ENCODE measurements at regions not wholly inside any gene's neighbourhood (a gene's known extent, or its start where the extent isn't known, plus 50 kb on each side); places are given as distances from the start of the nearest gene placed in this dataset.
"Not testable (repeated sequence)": the region's sequence is repeated elsewhere in the genome, so short reads cannot be mapped to it uniquely, and the experiment has no call there.

GRCh38 chr2:103396152-103396551 is 634.3 kb downstream of the TMEM182 start:
- DNase-seq = no peak

- DNase-seq = no peak
Measured at GRCh38 chr2:103401621-103402020, 639.8 kb downstream of the TMEM182 start.

DNA sequence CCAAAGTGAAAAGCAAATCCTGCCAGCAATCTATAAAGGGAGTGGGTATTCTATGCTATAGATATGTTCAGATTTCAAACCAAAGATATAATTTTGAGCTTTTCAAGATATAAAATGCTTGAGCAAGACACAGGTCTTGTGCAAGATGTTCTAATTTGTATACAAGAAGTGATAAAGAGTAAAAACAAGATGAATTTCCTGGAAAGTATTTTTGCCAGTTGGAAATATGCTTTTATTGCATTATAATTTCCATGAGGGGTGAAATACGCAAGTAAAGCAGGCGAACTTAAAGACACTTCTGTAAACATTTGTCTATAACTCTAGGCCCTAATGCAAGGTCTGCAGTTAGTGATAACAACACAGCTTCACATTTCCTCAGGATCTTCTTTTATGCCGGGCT is 640.5 kb downstream of the TMEM182 start:
- no peak for DNase-seq

DNA sequence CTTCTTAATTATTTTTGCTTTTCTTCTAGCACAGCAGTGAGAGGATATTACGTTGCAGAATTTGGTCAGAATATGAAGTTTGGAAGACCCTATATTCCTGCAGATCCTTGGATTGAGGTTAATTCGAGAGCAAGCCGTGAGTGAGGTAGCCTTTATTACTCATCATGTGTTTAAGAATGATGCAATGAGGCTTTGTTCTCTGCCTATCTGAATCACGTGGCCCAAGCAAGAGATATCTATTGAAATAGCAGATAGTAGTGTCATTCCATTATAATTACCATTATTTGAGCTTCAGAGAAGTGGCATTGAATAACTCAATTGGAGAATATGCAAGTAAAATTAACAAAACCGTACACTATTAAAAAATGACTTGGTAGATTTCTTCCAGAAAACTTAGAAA is 641.1 kb downstream of the TMEM182 start:
- no peak for DNase-seq

GRCh38 chr2:103403388-103403787 is 641.6 kb downstream of the TMEM182 start:
- not testable (repeated sequence) for DNase-seq

- DNase-seq = no peak
Measured at GRCh38 chr2:103410221-103410620, 648.4 kb downstream of the TMEM182 start.

GRCh38 chr2:103419506-103419905 is 657.7 kb downstream of the TMEM182 start:
- peak; percentile 36 for DNase-seq

DNA sequence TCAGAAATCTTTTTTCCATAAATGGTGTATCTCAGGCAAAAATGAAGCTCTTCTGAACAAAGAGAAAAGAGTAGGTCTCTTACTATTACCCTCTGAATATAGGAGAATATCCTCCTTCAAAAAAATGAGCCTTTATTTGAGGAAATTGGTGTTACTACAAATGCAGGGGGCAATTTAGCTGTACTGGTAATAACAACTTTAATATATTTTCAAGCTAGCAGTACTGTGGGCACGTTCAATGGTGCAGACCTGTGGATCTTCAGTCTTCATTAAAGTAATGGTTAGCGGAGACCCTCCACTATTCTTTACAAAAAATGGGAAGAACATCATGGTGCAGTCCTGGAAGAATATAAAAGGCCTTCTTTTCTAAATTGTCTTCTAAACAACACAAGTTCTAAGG is 661.3 kb downstream of the TMEM182 start:
- DNase-seq = no peak

DNA sequence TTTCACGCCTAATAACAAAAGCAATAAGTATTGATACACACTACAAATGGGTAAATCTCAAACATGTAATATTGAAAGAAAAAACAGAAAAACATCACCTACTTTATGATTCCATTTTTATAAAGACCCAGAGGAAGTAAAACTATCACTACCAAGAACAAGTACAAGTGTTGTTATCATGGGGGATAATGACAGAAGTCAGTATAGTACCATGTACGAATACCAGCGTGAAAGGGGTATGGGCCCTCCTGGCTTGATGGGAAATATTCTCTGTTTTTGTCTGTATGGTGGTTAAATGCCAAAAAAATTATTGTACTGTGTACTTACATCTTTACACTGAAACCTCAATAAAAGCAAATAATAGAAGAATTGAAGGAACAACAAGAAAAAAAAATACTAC is 665.7 kb downstream of the TMEM182 start:
- DNase-seq = no peak

DNA sequence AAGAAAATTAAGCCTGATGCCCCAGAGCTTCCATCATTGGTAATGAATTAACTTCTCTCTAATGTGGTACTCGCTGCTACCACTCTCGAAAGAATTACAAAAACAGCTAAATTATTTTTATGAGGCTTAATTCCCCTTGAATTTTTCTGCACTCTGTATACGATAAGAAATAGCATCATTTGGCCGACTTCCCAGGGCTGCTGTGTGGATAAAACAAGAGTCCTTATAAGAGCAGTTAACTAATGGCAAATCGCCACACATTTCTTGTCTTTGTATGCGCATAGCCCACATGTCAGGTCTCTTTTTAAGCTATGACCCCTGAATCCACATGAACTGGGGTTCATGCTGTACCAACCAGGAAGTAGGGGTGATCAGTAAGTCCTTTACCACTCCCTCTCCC is 668.4 kb downstream of the TMEM182 start:
- no peak for DNase-seq

- DNase-seq = no peak
Measured at GRCh38 chr2:103435010-103435409, 673.2 kb downstream of the TMEM182 start.

GRCh38 chr2:103437161-103437560 is 675.3 kb downstream of the TMEM182 start:
- DNase-seq = no peak

- DNase-seq = peak; percentile 92
Measured at GRCh38 chr2:103445347-103445746, 683.5 kb downstream of the TMEM182 start.

DNA sequence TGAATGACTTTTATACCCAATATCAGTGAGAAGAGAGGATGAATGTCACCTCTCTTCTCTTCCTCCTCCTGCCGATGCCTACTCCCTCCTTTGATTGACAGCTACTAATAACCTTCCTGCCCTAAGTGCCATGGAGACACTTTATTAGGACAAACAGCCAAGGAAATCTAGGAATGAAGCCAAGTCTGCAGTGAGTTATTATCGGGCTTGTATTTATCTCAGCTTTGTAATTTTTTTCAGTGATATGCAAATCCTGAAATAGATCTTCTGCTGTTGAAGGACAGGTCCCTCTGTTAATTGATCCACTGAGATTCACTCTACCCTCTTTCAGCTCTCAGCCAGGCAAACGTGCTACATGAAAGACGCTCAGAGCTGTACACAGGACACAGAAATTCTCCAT is 686.7 kb downstream of the TMEM182 start:
- peak; percentile 97 for DNase-seq

- no peak for DNase-seq
Measured at GRCh38 chr2:103451283-103451682, 689.5 kb downstream of the TMEM182 start.

DNA sequence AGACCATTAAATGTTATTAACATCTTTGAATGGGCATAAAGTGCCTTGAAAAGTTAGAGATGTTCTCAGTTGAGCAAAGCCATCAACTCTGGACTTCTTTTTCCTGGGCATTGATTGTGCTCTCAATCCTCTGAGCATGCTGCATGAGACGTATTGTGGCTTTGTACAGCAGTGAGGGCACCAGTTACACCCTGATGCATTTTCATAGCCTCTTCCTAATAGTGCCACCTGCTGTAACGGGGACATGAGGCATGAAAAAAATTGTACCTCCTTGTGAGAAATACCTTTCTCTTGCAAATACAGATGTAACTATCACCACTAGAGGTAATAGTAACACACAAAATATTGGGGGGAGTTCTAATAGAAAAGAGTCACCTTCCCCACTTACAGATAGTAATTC is 697.5 kb downstream of the TMEM182 start:
- peak; percentile 57 for DNase-seq

DNA sequence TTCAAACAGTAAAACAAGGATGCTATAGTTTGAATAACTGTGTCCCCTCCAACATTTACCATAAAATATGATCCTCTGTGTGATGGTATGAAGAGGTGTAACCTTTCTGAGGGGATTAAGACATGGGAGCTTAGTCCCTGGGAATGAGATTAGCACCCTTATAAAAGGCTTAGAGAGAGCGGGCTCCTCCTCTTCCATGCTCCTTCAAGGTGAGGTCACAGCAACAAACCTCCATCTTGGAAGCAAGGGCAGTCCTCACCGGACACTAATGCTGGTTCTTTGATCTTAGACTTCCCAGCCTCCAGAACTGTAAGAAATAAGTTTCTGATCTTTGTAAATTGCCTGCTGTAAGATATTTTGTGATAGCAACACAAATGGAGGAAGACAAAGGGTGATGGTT is 700.3 kb downstream of the TMEM182 start:
- DNase-seq = no peak

GRCh38 chr2:103462712-103463111 is 700.9 kb downstream of the TMEM182 start:
- DNase-seq = no peak

DNA sequence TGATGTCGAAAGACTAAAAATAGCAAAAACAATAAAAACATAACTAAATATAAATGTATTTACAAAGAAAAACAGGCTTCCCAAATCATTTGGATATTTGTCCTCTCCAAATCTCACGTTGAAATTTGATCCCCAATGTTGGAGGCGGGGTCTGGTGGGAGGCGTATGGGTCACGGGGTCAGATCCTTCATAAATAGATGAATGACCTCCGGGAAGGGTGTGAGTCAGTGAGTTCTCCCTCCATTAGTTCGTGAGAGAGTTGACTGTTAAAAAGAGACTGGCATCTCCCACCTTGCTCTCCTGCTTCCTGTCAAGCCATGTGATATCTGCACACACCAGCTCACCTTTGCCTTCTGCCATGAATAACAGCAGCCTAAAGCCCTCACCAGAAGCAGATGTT is 703.0 kb downstream of the TMEM182 start:
- no peak for DNase-seq

- no peak for DNase-seq
Measured at GRCh38 chr2:103469800-103470199, 708.0 kb downstream of the TMEM182 start.

DNA sequence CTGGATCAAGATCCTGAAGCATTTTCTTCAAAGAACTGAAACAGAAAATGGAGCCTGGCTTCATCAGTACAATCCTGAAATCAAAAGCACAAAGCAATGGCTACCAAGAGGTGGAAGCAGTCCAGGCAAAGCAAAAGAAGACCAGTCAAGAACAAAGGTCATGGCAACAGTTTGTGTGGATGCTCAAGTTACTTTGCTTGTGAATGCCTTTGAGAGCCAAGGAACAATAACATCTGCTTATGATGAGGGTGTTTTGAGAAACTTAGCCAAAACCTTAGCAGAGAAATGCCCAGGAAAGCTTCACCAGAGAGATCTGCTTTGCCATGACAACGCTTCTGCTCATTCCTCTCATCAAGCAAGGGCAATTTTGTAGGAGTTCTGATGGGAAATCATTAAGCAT is 723.1 kb downstream of the TMEM182 start:
- no peak for DNase-seq

DNA sequence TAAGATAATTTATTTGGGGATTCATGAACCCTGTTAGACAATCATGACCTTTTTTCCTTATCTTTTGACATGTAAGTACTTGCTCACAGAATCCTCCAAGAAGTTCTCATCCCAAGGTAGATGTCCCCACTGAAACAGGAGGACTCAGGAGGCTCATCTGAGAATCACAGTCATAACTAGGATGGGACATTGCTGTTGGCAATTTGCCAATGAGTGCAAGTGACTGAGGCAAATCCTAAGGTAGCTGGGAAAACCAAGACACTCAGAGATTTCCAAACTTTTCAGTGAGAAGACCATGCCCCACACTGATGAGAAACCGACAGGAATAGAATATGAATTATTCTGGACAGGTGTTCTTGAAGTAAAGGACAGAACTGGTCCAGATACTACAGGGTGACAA is 735.0 kb downstream of the TMEM182 start:
- DNase-seq = no peak

DNA sequence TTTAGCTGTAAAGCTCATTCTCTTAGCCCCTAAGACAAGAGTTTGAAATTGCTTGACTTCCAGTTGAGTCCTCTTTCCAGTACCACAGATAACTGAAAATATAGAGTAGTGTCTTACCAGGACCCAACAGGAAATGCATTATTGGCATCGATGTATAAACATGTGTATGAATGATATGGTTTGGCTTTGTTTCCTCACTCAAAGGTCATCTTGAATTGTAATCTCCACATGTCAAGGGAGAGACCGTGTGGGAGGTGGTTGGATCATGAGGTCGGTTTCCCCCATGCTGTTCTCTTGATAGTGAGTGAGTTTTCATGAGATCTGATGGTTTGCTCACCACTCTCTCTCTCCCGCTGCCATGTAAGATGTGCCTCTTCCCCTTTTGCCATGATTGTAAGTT is 745.0 kb downstream of the TMEM182 start:
- no peak for DNase-seq

GRCh38 chr2:103512442-103512841 is 750.6 kb downstream of the TMEM182 start:
- DNase-seq = no peak

DNA sequence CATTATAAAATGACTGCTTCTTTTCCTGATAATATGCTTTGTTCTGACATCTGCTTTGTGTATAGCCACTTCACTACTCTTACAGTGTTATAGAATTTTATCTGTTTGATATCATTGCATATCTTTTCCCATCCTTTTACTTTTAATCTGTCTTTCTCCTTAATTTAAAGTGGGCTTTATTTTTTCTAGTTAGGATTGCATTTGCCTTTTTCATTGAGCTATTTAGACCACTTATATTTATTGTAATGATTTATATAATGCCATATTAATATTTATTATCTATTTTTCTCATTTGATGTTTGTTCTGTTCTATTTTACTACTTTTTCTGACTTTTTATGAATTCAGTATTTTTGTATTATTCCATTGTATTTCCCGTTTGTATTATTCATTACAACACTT is 758.7 kb downstream of the TMEM182 start:
- no peak for DNase-seq

DNA sequence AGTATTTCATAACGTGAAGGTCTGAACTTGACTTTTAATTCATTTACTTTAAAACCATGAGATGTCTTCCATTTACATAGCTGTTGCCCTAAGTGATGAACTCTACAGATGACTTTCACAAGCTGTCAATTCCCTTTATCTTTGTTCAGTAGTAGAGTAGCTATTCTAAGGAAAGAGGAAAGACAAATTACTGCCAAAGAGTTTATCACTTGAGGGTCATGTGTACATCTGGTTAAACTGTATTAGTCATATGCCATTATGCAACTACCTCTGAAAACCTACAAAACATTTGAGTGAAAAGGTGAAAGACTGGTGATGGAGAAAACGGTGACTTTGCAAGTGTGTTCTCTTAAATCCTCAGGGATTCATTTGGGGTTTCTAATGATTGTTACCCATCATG is 763.9 kb downstream of the TMEM182 start:
- no peak for DNase-seq

Data from NCI-H2171 treated with DMSO at 0.1 percent for 48 hours (cell line).